ENCODE measurements at regions not wholly inside any gene's neighbourhood (a gene's known extent, or its start where the extent isn't known, plus 50 kb on each side); places are given as distances from the start of the nearest gene placed in this dataset.

DNA sequence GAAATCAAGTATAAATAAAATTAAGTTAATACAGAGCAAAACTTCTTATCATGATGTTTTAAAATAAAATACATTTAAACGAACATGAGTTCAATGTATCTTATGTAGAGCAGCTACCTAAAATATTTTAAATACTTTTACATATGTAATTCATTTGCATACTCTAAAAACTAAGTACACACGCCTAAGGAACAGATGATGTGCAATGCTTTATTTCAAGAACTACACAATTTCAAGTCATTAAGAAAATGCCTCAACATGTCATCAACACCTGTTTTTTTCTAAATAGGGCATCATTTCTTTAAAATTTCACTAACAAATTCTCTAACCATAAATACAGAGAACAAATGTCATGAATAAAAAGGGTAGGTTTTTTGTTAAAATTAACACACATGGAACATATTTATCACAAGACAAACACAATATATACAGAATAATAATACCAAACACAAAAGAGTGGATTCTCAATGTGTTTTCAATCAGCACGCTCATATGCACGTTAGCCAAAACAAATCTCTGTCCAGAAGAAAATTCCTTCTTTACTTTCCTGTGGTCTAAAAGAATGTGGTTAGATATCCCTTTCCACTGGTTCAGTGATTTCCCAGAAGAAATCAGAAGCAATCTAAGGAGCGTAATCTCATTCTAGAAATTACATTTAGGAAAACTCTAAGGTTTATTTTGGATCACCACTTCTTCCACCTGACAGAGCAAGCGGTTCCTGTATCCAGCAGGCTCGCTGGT, 73.0 kb upstream of the PFKP start:
- Histone ChIP-seq H3K4me3 (no peak overlapping the region), H3K27me3 (replicated peaks in 1 of 7) (peaks cover 0 to 15% (median 0%) of the 10 kb centered on the region in 7 donors), H3K4me1 (no peaks in the 10 kb centered on the region), H3K36me3 (no peaks in the 10 kb centered on the region), H3K9me3 (peaks cover 0 to 5% (median 4%) of the 10 kb centered on the region in 8 donors), H3K27ac (no peak overlapping the region)
- no peak for TF ChIP-seq POLR2AphosphoS5 (IDR thresholded peaks at IDR 0.05)
- TF ChIP-seq POLR2A (IDR thresholded peaks at IDR 0.05): no peak
- intact Hi-C loops (cut with DNase I; ENCODE audit: low total_unique reads): no loop called here
- DNase-seq: no peak
- WGBS, 5 donors: 83 to 91% (median 86%) methylated on average over 7 of the region's 7 CpGs

- Histone ChIP-seq H3K4me3 (no peak overlapping the region), H3K27me3 (replicated peaks in 1 of 7) (peaks cover 0 to 22% (median 0%) of the 10 kb centered on the region in 7 donors), H3K9me3 (peaks cover 0 to 13% (median 11%) of the 10 kb centered on the region in 8 donors), H3K27ac (no peak overlapping the region), H3K36me3 (no peaks in the 10 kb centered on the region), H3K4me1 (no peaks in the 10 kb centered on the region)
- TF ChIP-seq POLR2AphosphoS5 (IDR thresholded peaks at IDR 0.05) (no peak), POLR2A (IDR thresholded peaks at IDR 0.05) (no peak)
- TF ChIP-seq, protein P1, sequence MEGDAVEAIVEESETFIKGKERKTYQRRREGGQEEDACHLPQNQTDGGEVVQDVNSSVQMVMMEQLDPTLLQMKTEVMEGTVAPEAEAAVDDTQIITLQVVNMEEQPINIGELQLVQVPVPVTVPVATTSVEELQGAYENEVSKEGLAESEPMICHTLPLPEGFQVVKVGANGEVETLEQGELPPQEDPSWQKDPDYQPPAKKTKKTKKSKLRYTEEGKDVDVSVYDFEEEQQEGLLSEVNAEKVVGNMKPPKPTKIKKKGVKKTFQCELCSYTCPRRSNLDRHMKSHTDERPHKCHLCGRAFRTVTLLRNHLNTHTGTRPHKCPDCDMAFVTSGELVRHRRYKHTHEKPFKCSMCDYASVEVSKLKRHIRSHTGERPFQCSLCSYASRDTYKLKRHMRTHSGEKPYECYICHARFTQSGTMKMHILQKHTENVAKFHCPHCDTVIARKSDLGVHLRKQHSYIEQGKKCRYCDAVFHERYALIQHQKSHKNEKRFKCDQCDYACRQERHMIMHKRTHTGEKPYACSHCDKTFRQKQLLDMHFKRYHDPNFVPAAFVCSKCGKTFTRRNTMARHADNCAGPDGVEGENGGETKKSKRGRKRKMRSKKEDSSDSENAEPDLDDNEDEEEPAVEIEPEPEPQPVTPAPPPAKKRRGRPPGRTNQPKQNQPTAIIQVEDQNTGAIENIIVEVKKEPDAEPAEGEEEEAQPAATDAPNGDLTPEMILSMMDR (IDR thresholded peaks at IDR 0.05 in 8 of 11, conservative IDR thresholded peaks at IDR 0.05 in 3 of 11): no peak
- WGBS, 5 donors: 86 to 92% (median 88%) methylated on average over 17 of the region's 17 CpGs
- intact Hi-C loops (cut with DNase I; ENCODE audit: low total_unique reads): no loop called here
- DNase-seq: no peak
These were observed 73.7 kb upstream of the PFKP start for GRCh38 chr10:2993636-2994035.

DNA sequence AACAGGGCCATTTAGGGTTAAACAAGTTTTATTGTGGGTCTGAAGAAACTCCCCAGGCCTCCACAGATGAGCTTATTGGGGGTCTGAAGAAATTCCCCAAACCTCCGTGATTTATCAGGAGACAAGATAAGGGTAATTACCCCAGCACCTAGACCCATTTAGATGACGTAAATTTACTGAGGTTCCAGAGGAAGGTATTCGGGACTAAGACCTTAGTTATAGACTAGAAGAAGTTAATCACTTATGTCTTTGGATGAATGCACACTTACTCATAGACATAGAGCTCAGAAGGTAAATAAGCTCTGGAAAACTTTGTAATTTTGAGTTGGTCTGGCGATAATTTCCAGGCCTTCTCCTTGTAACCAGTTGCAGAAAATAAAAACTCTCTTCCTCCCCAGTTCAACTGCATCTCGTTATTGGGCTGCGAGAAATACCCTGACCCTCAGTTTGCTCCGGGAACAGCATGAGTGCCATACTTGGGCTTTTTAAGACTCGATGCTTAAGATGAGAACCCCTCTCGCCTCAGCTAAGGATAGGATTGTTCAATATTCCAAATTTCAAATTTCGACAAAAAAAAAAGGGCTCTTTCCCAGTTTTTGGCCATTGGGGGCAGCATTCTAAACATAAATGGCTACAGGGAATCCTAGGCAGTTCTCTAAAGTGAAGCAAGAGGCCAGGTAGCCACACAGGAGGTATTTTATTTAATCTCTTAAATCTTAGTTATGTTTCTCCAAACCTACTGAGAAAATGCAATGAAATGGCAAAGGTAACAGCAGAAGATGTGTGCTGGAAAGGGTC, 74.7 kb upstream of the PFKP start:
- TF ChIP-seq, protein P1 (IDR thresholded peaks at IDR 0.05 in 8 of 11, conservative IDR thresholded peaks at IDR 0.05 in 3 of 11): no peak
- TF ChIP-seq POLR2AphosphoS5 (IDR thresholded peaks at IDR 0.05): no peak
- no peak for TF ChIP-seq POLR2A (IDR thresholded peaks at IDR 0.05)
- intact Hi-C loops (cut with DNase I; ENCODE audit: low total_unique reads): no loop called here
- Histone ChIP-seq H3K36me3 (no peaks in the 10 kb centered on the region), H3K4me3 (no peak overlapping the region), H3K27ac (no peak overlapping the region), H3K27me3 (replicated peaks in 1 of 7) (peaks cover 0 to 33% (median 0%) of the 10 kb centered on the region in 7 donors), H3K9me3 (peaks cover 0 to 17% (median 12%) of the 10 kb centered on the region in 8 donors), H3K4me1 (no peaks in the 10 kb centered on the region)
- DNase-seq: no peak
- 73 to 81% (median 79%) methylated on average over 10 of the region's 10 CpGs for WGBS, 5 donors

DNA sequence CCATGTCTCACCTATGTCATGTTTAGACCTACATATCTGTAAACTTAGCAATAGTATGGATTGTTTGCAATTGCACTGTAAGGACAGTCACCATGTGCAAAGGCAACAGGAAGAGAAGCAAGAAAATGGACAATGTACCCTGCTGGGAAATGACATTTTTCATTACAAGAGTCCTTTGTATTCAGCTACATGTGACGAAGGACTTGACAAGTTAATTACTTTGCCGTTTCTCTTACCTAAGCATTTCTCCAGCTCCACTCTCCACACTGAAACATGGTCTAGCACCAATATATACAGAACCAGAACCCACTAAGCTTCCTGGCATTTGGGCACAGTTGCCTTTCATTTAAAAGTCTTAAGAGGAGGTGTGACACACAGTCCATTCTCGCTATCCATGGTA, 76.6 kb upstream of the PFKP start:
- Histone ChIP-seq H3K27ac (no peak overlapping the region), H3K9me3 (peaks cover 0 to 17% (median 12%) of the 10 kb centered on the region in 8 donors), H3K4me1 (peaks cover 0 to 12% (median 6%) of the 10 kb centered on the region in 6 donors), H3K36me3 (no peaks in the 10 kb centered on the region), H3K4me3 (no peak overlapping the region), H3K27me3 (replicated peaks in 1 of 7) (peaks cover 0 to 45% (median 0%) of the 10 kb centered on the region in 7 donors)
- no peak for DNase-seq
- intact Hi-C loops (cut with DNase I; ENCODE audit: low total_unique reads): no loop called here
- TF ChIP-seq, protein P1 (IDR thresholded peaks at IDR 0.05 in 8 of 11, conservative IDR thresholded peaks at IDR 0.05 in 3 of 11): no peak
- TF ChIP-seq POLR2A (IDR thresholded peaks at IDR 0.05) (no peak), POLR2AphosphoS5 (IDR thresholded peaks at IDR 0.05) (no peak)
- 59 to 75% (median 74%) methylated on average over 3 of the region's 3 CpGs for WGBS, 5 donors

All from spleen (tissue), 11 donors.